ENCODE measurements at regions not wholly inside any gene's neighbourhood (a gene's known extent, or its start where the extent isn't known, plus 50 kb on each side); places are given as distances from the start of the nearest gene placed in this dataset.
"Not testable (repeated sequence)": the region's sequence is repeated elsewhere in the genome, so short reads cannot be mapped to it uniquely, and the experiment has no call there.

- Mint-ChIP-seq H3K27ac (peak overlapping the region in 1 of 2 donors; percentile 62), H3K4me1 (no peaks in the 10 kb centered on the region), H3K27me3 (peaks cover 28% of the 10 kb centered on the region), H3K9me3 (no peaks in the 10 kb centered on the region), H3K4me3 (no peak overlapping the region)
- ATAC-seq (no peak), DNase-seq (no peak)
These were observed 188.2 kb downstream of the ZFP64 start for GRCh38 chr20:52003415-52003814.

GRCh38 chr20:52001999-52002666 is 189.4 kb downstream of the ZFP64 start:
- Mint-ChIP-seq H3K4me1 (no peaks in the 10 kb centered on the region), H3K27me3 (peaks cover 28% of the 10 kb centered on the region), H3K27ac (no peak overlapping the region), H3K4me3 (no peak overlapping the region), H3K9me3 (no peaks in the 10 kb centered on the region)
- ATAC-seq = no peak
- DNase-seq = no peak

GRCh38 chr20:51997281-51997936 is 194.2 kb downstream of the ZFP64 start:
- H3K27me3 Mint-ChIP-seq = peaks cover 16% of the 10 kb centered on the region
- not testable (repeated sequence) for ATAC-seq, H3K4me1 Mint-ChIP-seq, DNase-seq, H3K27ac Mint-ChIP-seq, H3K4me3 Mint-ChIP-seq, H3K9me3 Mint-ChIP-seq

GRCh38 chr20:51995551-51995951 is 193.2 kb upstream of the SALL4 start:
- Mint-ChIP-seq H3K4me3 (no peak overlapping the region), H3K27me3 (peaks cover 13% of the 10 kb centered on the region), H3K9me3 (no peaks in the 10 kb centered on the region), H3K27ac (peak overlapping the region in 1 of 2 donors; percentile 34), H3K4me1 (no peaks in the 10 kb centered on the region)
- ATAC-seq (no peak), DNase-seq (no peak)

GRCh38 chr20:51994751-51995417 is 192.6 kb upstream of the SALL4 start:
- H3K27ac Mint-ChIP-seq = no peak overlapping the region
- H3K4me3 Mint-ChIP-seq = no peak overlapping the region
- no peaks in the 10 kb centered on the region for H3K9me3 Mint-ChIP-seq
- H3K4me1 Mint-ChIP-seq = no peaks in the 10 kb centered on the region
- no peak for ATAC-seq
- DNase-seq = no peak
- H3K27me3 Mint-ChIP-seq = peaks cover 13% of the 10 kb centered on the region

GRCh38 chr20:51987812-51988211 is 185.5 kb upstream of the SALL4 start:
- no peak for ATAC-seq
- Mint-ChIP-seq H3K4me1 (peaks cover 10% of the 10 kb centered on the region), H3K9me3 (no peaks in the 10 kb centered on the region), H3K27ac (peak overlapping the region in 1 of 2 donors; percentile 19), H3K4me3 (no peak overlapping the region), H3K27me3 (peaks cover 5% of the 10 kb centered on the region)
- no peak for DNase-seq

GRCh38 chr20:51985013-51985415 is 182.7 kb upstream of the SALL4 start:
- peaks cover 10% of the 10 kb centered on the region for H3K4me1 Mint-ChIP-seq
- H3K4me3 Mint-ChIP-seq = no peak overlapping the region
- peak overlapping the region in 1 of 2 donors; percentile 73 for H3K27ac Mint-ChIP-seq
- DNase-seq (no peak), ATAC-seq (no peak)
- no peaks in the 10 kb centered on the region for H3K9me3 Mint-ChIP-seq
- H3K27me3 Mint-ChIP-seq = no peaks in the 10 kb centered on the region

- no peak overlapping the region for H3K4me3 Mint-ChIP-seq
- no peak overlapping the region for H3K27ac Mint-ChIP-seq
- H3K9me3 Mint-ChIP-seq = peaks cover 9 to 14% of the 10 kb centered on the region in 2 donors
- DNase-seq (no peak), ATAC-seq (no peak)
- peaks cover 5% of the 10 kb centered on the region for H3K4me1 Mint-ChIP-seq
- H3K27me3 Mint-ChIP-seq = no peaks in the 10 kb centered on the region
These were observed 178.0 kb upstream of the SALL4 start for GRCh38 chr20:51980277-51980676.

GRCh38 chr20:51979226-51979625 is 176.9 kb upstream of the SALL4 start:
- ATAC-seq = no peak
- Mint-ChIP-seq H3K9me3 (peaks cover 9 to 14% of the 10 kb centered on the region in 2 donors), H3K27me3 (no peaks in the 10 kb centered on the region), H3K4me3 (no peak overlapping the region), H3K4me1 (no peaks in the 10 kb centered on the region), H3K27ac (no peak overlapping the region)
- no peak for DNase-seq

GRCh38 chr20:51978070-51978501 is 175.8 kb upstream of the SALL4 start:
- H3K9me3 Mint-ChIP-seq = peaks cover 9 to 14% of the 10 kb centered on the region in 2 donors

GRCh38 chr20:51972056-51972455 is 169.7 kb upstream of the SALL4 start:
- ATAC-seq (no peak), DNase-seq (no peak)
- no peaks in the 10 kb centered on the region for H3K4me1 Mint-ChIP-seq
- H3K9me3 Mint-ChIP-seq = peaks cover 5 to 6% of the 10 kb centered on the region in 2 donors
- H3K27ac Mint-ChIP-seq = no peak overlapping the region
- H3K27me3 Mint-ChIP-seq = no peaks in the 10 kb centered on the region
- no peak overlapping the region for H3K4me3 Mint-ChIP-seq

More at GRCh38 chr20:51978070-51978501, 175.8 kb upstream of the SALL4 start:
- no peak overlapping the region for H3K4me3 Mint-ChIP-seq
- ATAC-seq (no peak), DNase-seq (no peak)
- H3K27me3 Mint-ChIP-seq = no peaks in the 10 kb centered on the region
- H3K4me1 Mint-ChIP-seq = no peaks in the 10 kb centered on the region
- H3K27ac Mint-ChIP-seq = no peak overlapping the region

- Mint-ChIP-seq H3K27me3 (no peaks in the 10 kb centered on the region), H3K4me3 (no peak overlapping the region), H3K27ac (peak overlapping the region in 1 of 2 donors; percentile 12), H3K4me1 (no peaks in the 10 kb centered on the region), H3K9me3 (no peaks in the 10 kb centered on the region)
- DNase-seq (no peak), ATAC-seq (no peak)
These were observed 168.5 kb upstream of the SALL4 start for GRCh38 chr20:51970858-51971257.

GRCh38 chr20:51969191-51969590 is 166.9 kb upstream of the SALL4 start:
- no peak for DNase-seq
- H3K27me3 Mint-ChIP-seq = no peaks in the 10 kb centered on the region
- H3K4me1 Mint-ChIP-seq = no peaks in the 10 kb centered on the region
- H3K4me3 Mint-ChIP-seq = no peak overlapping the region
- no peaks in the 10 kb centered on the region for H3K9me3 Mint-ChIP-seq
- H3K27ac Mint-ChIP-seq = no peak overlapping the region
- no peak for ATAC-seq

GRCh38 chr20:51968151-51968550 is 165.8 kb upstream of the SALL4 start:
- Mint-ChIP-seq H3K27me3 (peaks cover 2% of the 10 kb centered on the region), H3K9me3 (no peaks in the 10 kb centered on the region), H3K27ac (no peak overlapping the region), H3K4me3 (no peak overlapping the region), H3K4me1 (no peaks in the 10 kb centered on the region)
- no peak for DNase-seq
- no peak for ATAC-seq

- Mint-ChIP-seq H3K4me1 (no peaks in the 10 kb centered on the region), H3K9me3 (no peaks in the 10 kb centered on the region), H3K27me3 (peaks cover 18% of the 10 kb centered on the region), H3K4me3 (no peak overlapping the region), H3K27ac (peak overlapping the region in 1 of 2 donors; percentile 80)
- ATAC-seq (no peak), DNase-seq (peak; percentile 2 to 16)
These were observed 164.1 kb upstream of the SALL4 start for GRCh38 chr20:51966296-51966971.

Measured in stimulated activated naive CD8-positive, alpha-beta T cell treated with anti-CD3 and anti-CD28 coated beads, Interleukin-15, amount 100 ng/mL, for 72 hours (primary cell).